Ovary (tissue), 7 donors: ENCODE measurements at regions not wholly inside any gene's neighbourhood (a gene's known extent, or its start where the extent isn't known, plus 50 kb on each side); places are given as distances from the start of the nearest gene placed in this dataset.

Experiments used
- DNase-seq, 5 donors: peaks; one replicate each; pipeline ENCODE4 v3.0.0-alpha.2; 2019 to 2020
- H3K27ac ChIP-seq, 2 donors: fragments of 200-600 bp; one replicate each; pipeline versions ENCODE4 v1.5.1 to v1.8.0; 2019 to 2022
- H3K27me3 ChIP-seq: fragments of 200-600 bp; one replicate; pipeline ENCODE4 v1.8.0; 2022
- H3K36me3 ChIP-seq: fragments of 200-600 bp; sonication (generic); one replicate; pipeline ENCODE4 v1.5.1; 2019
- H3K4me1 ChIP-seq: one replicate; pipeline ENCODE4 v1.8.1; 2013; ENCODE audit warnings: mild to moderate bottlenecking, moderate library complexity; ENCODE audit not compliant: insufficient read depth
- H3K4me3 ChIP-seq: fragments of 200-600 bp; sonication (generic); one replicate; pipeline ENCODE4 v1.5.1; 2017
- H3K9me3 ChIP-seq, 2 donors: fragments of 200-600 bp in 1 of 2; sonication (generic) in 1 of 2; one replicate each; pipeline versions ENCODE4 v1.5.1 to v1.8.1; 2013 to 2019; ENCODE audit warnings: mild to moderate bottlenecking in 1 of 2, moderate library complexity in 1 of 2
- CTCF ChIP-seq, 3 donors: fragments of 450-650 bp in 2 of 3; fragments of 200-600 bp in 1 of 3; IDR thresholded peaks; one replicate each; pipeline versions ENCODE4 v1.5.1 to v1.8.0; 2016 to 2022; ENCODE audit warnings: antibody characterized with exemption in 3 of 3, mild to moderate bottlenecking in 1 of 3
- EP300 ChIP-seq: sonication (generic); formaldehyde crosslinking; IDR thresholded peaks from one replicate; pipeline ENCODE4 v1.6.1; 2017; ENCODE audit warnings: antibody characterized with exemption
- POLR2A ChIP-seq: fragments of 450-650 bp; IDR thresholded peaks from one replicate; pipeline ENCODE4 v1.6.1; 2017; ENCODE audit warnings: antibody characterized with exemption, mild to moderate bottlenecking, moderate library complexity
- WGBS, 3 donors: extraction: QIAGEN DNeasy Blood & Tissue Kit in 1 of 3; methylation state at CpG; one replicate each; pipeline versions ENCODE4 v1.1.5 to v1.1.7; 2013 to 2017; 5-methylcytosine and 5-hydroxymethylcytosine counted together
- intact Hi-C, 4 donors: fragments of 100-400 bp; cut with DNase I; formaldehyde crosslinking; loops; one replicate each; pipeline versions ENCODE4 v1.11.0 to v1.15.1; 2022 to 2023
- donor health status: DM: no; HTN: no; CAD: no; lungs with moderate emphysema.
- donor health status: DM: no; HTN: no; CAD: no.
- donor health status: Bipolar disorder and iron deficiency.
- donor health status: DM: no; HTN: no; CAD: no.
- donor health status: DM: yes; HTN: yes; CAD: no.

GRCh38 chr1:199811163-199811562 is 216.3 kb upstream of the NR5A2 start:
- intact Hi-C loops = no loop called here
- 90% methylated on average over 5 of the region's 5 CpGs for WGBS, 3 donors
- Histone ChIP-seq H3K27ac (no peak overlapping the region), H3K4me1 (no peaks in the 10 kb centered on the region), H3K36me3 (no peaks in the 10 kb centered on the region), H3K9me3 (no peaks in the 10 kb centered on the region), H3K4me3 (no peak overlapping the region), H3K27me3 (no peaks in the 10 kb centered on the region)
- no peak for DNase-seq
- TF ChIP-seq CTCF (IDR thresholded peaks at IDR 0.05) (no peak), EP300 (no peak), POLR2A (no peak)

- Histone ChIP-seq H3K9me3 (no peaks in the 10 kb centered on the region), H3K4me3 (no peak overlapping the region), H3K27ac (no peak overlapping the region), H3K4me1 (no peaks in the 10 kb centered on the region), H3K36me3 (no peaks in the 10 kb centered on the region), H3K27me3 (no peaks in the 10 kb centered on the region)
- 69 to 78% (median 74%) methylated on average over 4 of the region's 4 CpGs for WGBS, 3 donors
- no peak for TF ChIP-seq EP300
- TF ChIP-seq CTCF (IDR thresholded peaks at IDR 0.05) = no peak
- no peak for TF ChIP-seq POLR2A
- no peak for DNase-seq
- intact Hi-C loops = no loop called here
Measured at GRCh38 chr1:199813198-199813597, 214.3 kb upstream of the NR5A2 start.

GRCh38 chr1:199815947-199816346 is 211.6 kb upstream of the NR5A2 start:
- no peak for TF ChIP-seq EP300
- no peak for TF ChIP-seq POLR2A
- TF ChIP-seq CTCF (IDR thresholded peaks at IDR 0.05) = no peak
- no peak for DNase-seq
- WGBS, 3 donors = 88 to 91% (median 89%) methylated on average over 3 of the region's 3 CpGs
- intact Hi-C loops = no loop called here
- H3K27me3 ChIP-seq = no peaks in the 10 kb centered on the region
- no peaks in the 10 kb centered on the region for H3K36me3 ChIP-seq
- H3K4me3 ChIP-seq = no peak overlapping the region
- H3K27ac ChIP-seq = no peak overlapping the region
- no peaks in the 10 kb centered on the region for H3K9me3 ChIP-seq
- no peaks in the 10 kb centered on the region for H3K4me1 ChIP-seq

- H3K4me1 ChIP-seq = no peaks in the 10 kb centered on the region
- TF ChIP-seq CTCF (IDR thresholded peaks at IDR 0.05) (no peak), POLR2A (no peak), EP300 (no peak)
- 62 to 75% (median 64%) methylated on average over 1 of the region's 1 CpG for WGBS, 3 donors
- no peak overlapping the region for H3K4me3 ChIP-seq
- intact Hi-C loops = no loop called here
- H3K27me3 ChIP-seq = no peaks in the 10 kb centered on the region
- H3K27ac ChIP-seq = no peak overlapping the region
- no peak for DNase-seq
- no peaks in the 10 kb centered on the region for H3K9me3 ChIP-seq
- no peaks in the 10 kb centered on the region for H3K36me3 ChIP-seq
Measured at GRCh38 chr1:199817266-199817665, 210.2 kb upstream of the NR5A2 start.
